OCI-LY7 (cell line): ENCODE measurements at regions not wholly inside any gene's neighbourhood (a gene's known extent, or its start where the extent isn't known, plus 50 kb on each side); places are given as distances from the start of the nearest gene placed in this dataset.

ENCODE experiments used
- BruUV-seq: library from RNA; stranded (reverse); fragments of 400-500 nt; replicated peaks from 2 replicates; lab custom pipeline; 2021; lab: Mats Ljungman, UMichigan
- CTCF ChIA-PET: fragments of 300-600 bp; sonication (Branson Sonifier 250); formaldehyde crosslinking; loops from one replicate; lab custom pipeline; 2022; ENCODE audit warnings: antibody characterized with exemption; ENCODE audit not compliant: unreplicated experiment; lab: Charles Lee
- POLR2A ChIA-PET: fragments of 300-600 bp; sonication (Branson Sonifier 250); formaldehyde crosslinking; loops from one replicate; lab custom pipeline; 2022; ENCODE audit warnings: antibody characterized with exemption; lab: Charles Lee
- DNase-seq: peaks from one replicate; pipeline ENCODE4 v3.0.0-alpha.2; 2015; ENCODE audit warnings: low spot score
- H2AFZ ChIP-seq: fragments of 200-600 bp; sonication (generic), shearing (Covaris generic); 2 replicates; pipeline ENCODE4 v1.6.1; 2014; ENCODE audit warnings: mild to moderate bottlenecking, antibody characterized with exemption, low read length, moderate library complexity
- H3K27ac ChIP-seq: fragments of 200-600 bp; sonication (generic); 2 replicates; pipeline ENCODE4 v1.5.1; 2014; ENCODE audit warnings: mixed run types, low read depth, mild to moderate bottlenecking, moderate library complexity, low read length, inconsistent platforms; ENCODE audit not compliant: poor library complexity, severe bottlenecking
- H3K36me3 ChIP-seq: fragments of 200-600 bp; sonication (generic); 2 replicates; pipeline ENCODE4 v1.6.1; 2014; ENCODE audit warnings: mild to moderate bottlenecking, antibody characterized with exemption, low read length, moderate library complexity, mixed read lengths; ENCODE audit not compliant: insufficient read depth
- H3K4me1 ChIP-seq: fragments of 200-600 bp; sonication (generic); 2 replicates; pipeline ENCODE4 v1.5.1; 2014; ENCODE audit warnings: mild to moderate bottlenecking, low read length; ENCODE audit not compliant: insufficient read depth, poor library complexity, severe bottlenecking
- H3K4me2 ChIP-seq: fragments of 200-600 bp; sonication (generic); 2 replicates; pipeline ENCODE4 v1.6.1; 2014; ENCODE audit warnings: mild to moderate bottlenecking, low read length
- H3K4me3 ChIP-seq: fragments of 200-600 bp; sonication (generic); 2 replicates; pipeline ENCODE4 v1.5.1; 2014; ENCODE audit warnings: mild to moderate bottlenecking, low read depth, low read length; ENCODE audit not compliant: poor library complexity, severe bottlenecking
- H3K79me2 ChIP-seq: fragments of 200-600 bp; sonication (generic); 2 replicates; pipeline ENCODE4 v1.6.1; 2016; ENCODE audit warnings: low read depth, mild to moderate bottlenecking, low read length, moderate library complexity, mixed read lengths; ENCODE audit not compliant: insufficient read depth
- H3K9me2 ChIP-seq: fragments of 200-600 bp; sonication (generic); 2 replicates; pipeline ENCODE4 v1.6.1; 2016; ENCODE audit warnings: mild to moderate bottlenecking, low read length, mixed read lengths; ENCODE audit not compliant: insufficient read depth
- H3K9me3 ChIP-seq: fragments of 200-600 bp; sonication (generic); 2 replicates; pipeline ENCODE4 v1.6.1; 2014; ENCODE audit warnings: mild to moderate bottlenecking, mixed run types, low read length, mixed read lengths
- H4K20me1 ChIP-seq: fragments of 200-600 bp; sonication (generic); 2 replicates; pipeline ENCODE4 v1.6.1; 2014; ENCODE audit warnings: mild to moderate bottlenecking, antibody characterized with exemption, low read length, moderate library complexity, mixed read lengths; ENCODE audit not compliant: insufficient read depth
- CTCF ChIP-seq: fragments of 200-600 bp; sonication (generic); conservative IDR thresholded peaks from 2 replicates; pipeline ENCODE4 v1.5.1; 2014; ENCODE audit warnings: mild to moderate bottlenecking, antibody characterized with exemption, low read length, moderate library complexity, mixed read lengths
- EZH2phosphoT487 ChIP-seq: fragments of 200-600 bp; sonication (generic); IDR thresholded peaks from 2 replicates; pipeline ENCODE4 v1.6.1; 2018; ENCODE audit warnings: low read depth, borderline replicate concordance, mild to moderate bottlenecking, mixed run types, antibody characterized with exemption, low read length, moderate library complexity, mixed read lengths
- intact Hi-C: fragments of 100-400 bp; cut with micrococcal nuclease; formaldehyde crosslinking; loops from one replicate; pipeline ENCODE4 v1.10.0; 2022; ENCODE audit not compliant: unreplicated experiment

- Histone ChIP-seq H3K9me3 (no peaks in the 10 kb centered on the region), H2AFZ (no peak overlapping the region; the same call in 1 of the 2 replicates), H4K20me1 (no peaks in the 10 kb centered on the region), H3K4me3 (no peak overlapping the region), H3K4me1 (no peaks in the 10 kb centered on the region), H3K79me2 (no peaks in the 10 kb centered on the region), H3K36me3 (no peaks in the 10 kb centered on the region), H3K9me2 (no peaks in the 10 kb centered on the region), H3K27ac (no peak overlapping the region), H3K4me2 (no peak overlapping the region)
- ChIA-PET CTCF (interaction anchor here (0.6 kb wide), 1 partner anchor 8 kb away, joined by 3 read pairs; no protein-coding TSS in a partner anchor), POLR2A (interaction anchor here (0.7 kb wide), 1 partner anchor 395 kb away, joined by 3 read pairs; no protein-coding TSS in a partner anchor)
- BruUV-seq: no TSS peak
- intact Hi-C loops: no loop called here
- DNase-seq: no peak
- TF ChIP-seq EZH2phosphoT487 (no peak), CTCF (no peak)
Observed at GRCh38 chr5:56352808-56353590, 119.9 kb upstream of the ANKRD55 start.

- no peak for DNase-seq
- no peak for TF ChIP-seq EZH2phosphoT487
- TF ChIP-seq CTCF: no peak
- H3K79me2 ChIP-seq: no peaks in the 10 kb centered on the region
- no peaks in the 10 kb centered on the region for H3K36me3 ChIP-seq
- no peaks in the 10 kb centered on the region for H4K20me1 ChIP-seq
- H2AFZ ChIP-seq: no peak overlapping the region
- ChIA-PET CTCF (no interaction called here), POLR2A (interaction anchor here (0.6 kb wide), 1 partner anchor 27 kb away, joined by 3 read pairs; no protein-coding TSS in a partner anchor)
- no TSS peak for BruUV-seq
- H3K9me2 ChIP-seq: no peaks in the 10 kb centered on the region
- intact Hi-C loops: no loop called here
- no peaks in the 10 kb centered on the region for H3K9me3 ChIP-seq
- H3K27ac ChIP-seq: no peak overlapping the region
- H3K4me2 ChIP-seq: no peak overlapping the region
- no peaks in the 10 kb centered on the region for H3K4me1 ChIP-seq
- no peak overlapping the region for H3K4me3 ChIP-seq
Observed at GRCh38 chr5:56350597-56351170, 117.6 kb upstream of the ANKRD55 start.
